ENCODE measurements at regions not wholly inside any gene's neighbourhood (a gene's known extent, or its start where the extent isn't known, plus 50 kb on each side); places are given as distances from the start of the nearest gene placed in this dataset.

- no peak for TF ChIP-seq CTCF (conservative IDR thresholded peaks at IDR 0.05)
- H3K27ac ChIP-seq: peak overlapping the region; percentile 7; the same call in 1 of the 2 replicates
Measured at GRCh38 chr4:67092351-67092750, 453.0 kb downstream of the CENPC start.

GRCh38 chr4:67091673-67092072, 453.6 kb downstream of the CENPC start:
- peak overlapping the region; percentile 7; the same call in 1 of the 2 replicates for H3K27ac ChIP-seq
- no peak for TF ChIP-seq CTCF (conservative IDR thresholded peaks at IDR 0.05)

GRCh38 chr4:67087897-67088296, 457.4 kb downstream of the CENPC start:
- no peak overlapping the region for H3K27ac ChIP-seq
- TF ChIP-seq CTCF (conservative IDR thresholded peaks at IDR 0.05): peak; percentile 96

GRCh38 chr4:67084783-67085182, 460.5 kb downstream of the CENPC start:
- no peak for TF ChIP-seq CTCF (conservative IDR thresholded peaks at IDR 0.05)
- peak overlapping the region; percentile 61 for H3K27ac ChIP-seq

- no peak for TF ChIP-seq CTCF (conservative IDR thresholded peaks at IDR 0.05)
- no peak overlapping the region for H3K27ac ChIP-seq
Measured at GRCh38 chr4:67083496-67083895, 461.8 kb downstream of the CENPC start.

- TF ChIP-seq CTCF (conservative IDR thresholded peaks at IDR 0.05): no peak
- no peak overlapping the region for H3K27ac ChIP-seq
Measured at GRCh38 chr4:67082746-67083145, 462.6 kb downstream of the CENPC start.

- no peak for TF ChIP-seq CTCF (conservative IDR thresholded peaks at IDR 0.05)
- H3K27ac ChIP-seq: no peak overlapping the region
Measured at GRCh38 chr4:67080046-67080557, 465.2 kb downstream of the CENPC start.
